Astrocyte (in vitro differentiated cells and primary cell): ENCODE measurements at regions not wholly inside any gene's neighbourhood (a gene's known extent, or its start where the extent isn't known, plus 50 kb on each side); places are given as distances from the start of the nearest gene placed in this dataset.

Source experiments
- DNase-seq: peaks from one replicate; pipeline ENCODE4 v3.0.0-alpha.2; 2010; ENCODE audit warnings: low read depth
- FAIRE-seq: peaks from 2 replicates; lab custom pipeline; 2011; peaks lifted over from hg19 to GRCh38; lab: Jason Lieb, UNC
- H2AFZ ChIP-seq: 2 replicates; pipeline ENCODE4 v1.6.0; 2012; ENCODE audit warnings: low read depth, low read length, inconsistent platforms
- H3K27ac ChIP-seq: 2 replicates; pipeline ENCODE4 v1.5.1; 2011; ENCODE audit warnings: low read depth, low read length, inconsistent platforms
- H3K27me3 ChIP-seq: 2 replicates; pipeline ENCODE4 v1.6.0; 2011; ENCODE audit warnings: low read length, inconsistent platforms; ENCODE audit not compliant: insufficient read depth
- H3K36me3 ChIP-seq: 2 replicates; pipeline ENCODE4 v1.5.1; 2011; ENCODE audit warnings: low read length, inconsistent platforms; ENCODE audit not compliant: insufficient read depth
- H3K4me1 ChIP-seq: 2 replicates; pipeline ENCODE4 v1.5.1; 2011; ENCODE audit warnings: low read length, inconsistent platforms; ENCODE audit not compliant: insufficient read depth
- H3K4me2 ChIP-seq: 2 replicates; pipeline ENCODE4 v1.6.0; 2012; ENCODE audit warnings: low read length, inconsistent platforms
- H3K4me3 ChIP-seq: 2 replicates; pipeline ENCODE4 v1.5.1; 2011; ENCODE audit warnings: low read depth, mild to moderate bottlenecking, low read length, inconsistent platforms; ENCODE audit not compliant: insufficient read depth
- H3K79me2 ChIP-seq: 2 replicates; pipeline ENCODE4 v1.6.0; 2012; ENCODE audit warnings: mild to moderate bottlenecking, low read length, inconsistent platforms; ENCODE audit not compliant: insufficient read depth
- H3K9ac ChIP-seq: 2 replicates; pipeline ENCODE4 v1.6.0; 2012; ENCODE audit warnings: mild to moderate bottlenecking, low read length, inconsistent platforms
- H3K9me3 ChIP-seq: 2 replicates; pipeline ENCODE4 v1.5.1; 2012; ENCODE audit warnings: low read depth, mild to moderate bottlenecking, low read length, inconsistent platforms; ENCODE audit not compliant: insufficient read depth
- H4K20me1 ChIP-seq: 2 replicates; pipeline ENCODE4 v1.6.0; 2012; ENCODE audit warnings: low read length, inconsistent platforms; ENCODE audit not compliant: insufficient read depth
- H3K27ac Mint-ChIP-seq: one replicate; pipeline ENCODE4 v1.8.0; 2021; ENCODE audit warnings: mild to moderate bottlenecking, mixed read lengths; ENCODE audit not compliant: unreplicated experiment
- H3K27me3 Mint-ChIP-seq: one replicate; pipeline ENCODE4 v1.8.0; 2021; ENCODE audit warnings: low read depth, mixed read lengths; ENCODE audit not compliant: unreplicated experiment
- H3K36me3 Mint-ChIP-seq: one replicate; pipeline ENCODE4 v1.8.0; 2021; ENCODE audit warnings: low read depth, mixed read lengths; ENCODE audit not compliant: unreplicated experiment
- H3K4me1 Mint-ChIP-seq: one replicate; pipeline ENCODE4 v1.8.0; 2021; ENCODE audit warnings: low read depth, mixed read lengths; ENCODE audit not compliant: unreplicated experiment
- H3K4me3 Mint-ChIP-seq: one replicate; pipeline ENCODE4 v1.8.0; 2021; ENCODE audit warnings: mild to moderate bottlenecking, moderate library complexity, mixed read lengths; ENCODE audit not compliant: unreplicated experiment
- H3K9me3 Mint-ChIP-seq: one replicate; pipeline ENCODE4 v1.8.0; 2021; ENCODE audit warnings: mild to moderate bottlenecking, mixed read lengths; ENCODE audit not compliant: unreplicated experiment
- EZH2 ChIP-seq: IDR thresholded peaks from 2 replicates; pipeline ENCODE4 v1.6.1; 2012; ENCODE audit warnings: mild to moderate bottlenecking, low read length, inconsistent platforms; ENCODE audit not compliant: insufficient read depth
- TF ChIP-seq, protein P1 (sequence below): IDR thresholded peaks from 2 replicates; pipeline ENCODE4 v1.5.1; 2011; ENCODE audit warnings: low read depth, mild to moderate bottlenecking, inconsistent platforms, low read length, moderate library complexity; ENCODE audit not compliant: insufficient read depth

DNA sequence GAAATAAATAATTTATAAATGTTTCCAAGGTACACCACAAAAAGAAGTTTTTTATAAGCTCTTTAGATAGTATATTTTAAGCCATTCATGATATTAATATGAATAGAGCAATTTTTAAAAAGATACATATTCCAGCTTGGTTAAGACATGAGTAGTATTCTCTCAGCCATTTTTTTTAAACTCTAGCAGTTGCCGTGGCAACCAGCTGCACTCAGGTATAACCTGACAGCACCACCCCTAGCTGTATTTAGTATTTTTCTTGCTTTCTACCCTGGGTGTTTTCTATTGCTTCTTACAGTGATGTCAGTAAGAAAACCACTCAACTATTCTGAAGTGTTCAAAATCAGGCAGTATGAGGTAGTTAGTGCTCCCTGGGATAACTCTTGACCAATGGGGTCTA lies 496.3 kb upstream of the CNTN3 start:
- H3K36me3 ChIP-seq = no peaks in the 10 kb centered on the region
- Mint-ChIP-seq H3K27ac (no peak overlapping the region), H3K4me1 (no peaks in the 10 kb centered on the region), H3K4me3 (no peak overlapping the region), H3K36me3 (no peaks in the 10 kb centered on the region), H3K9me3 (no peaks in the 10 kb centered on the region), H3K27me3 (no peaks in the 10 kb centered on the region)
- no peak overlapping the region for H3K9ac ChIP-seq
- no peaks in the 10 kb centered on the region for H3K9me3 ChIP-seq
- H4K20me1 ChIP-seq = no peaks in the 10 kb centered on the region
- H3K4me1 ChIP-seq = no peaks in the 10 kb centered on the region
- H2AFZ ChIP-seq = no peak overlapping the region
- no peak overlapping the region for H3K27ac ChIP-seq
- H3K27me3 ChIP-seq = no peaks in the 10 kb centered on the region
- H3K4me3 ChIP-seq = no peak overlapping the region
- DNase-seq (no peak), FAIRE-seq (no peak)
- H3K4me2 ChIP-seq = no peak overlapping the region
- TF ChIP-seq, protein P1, sequence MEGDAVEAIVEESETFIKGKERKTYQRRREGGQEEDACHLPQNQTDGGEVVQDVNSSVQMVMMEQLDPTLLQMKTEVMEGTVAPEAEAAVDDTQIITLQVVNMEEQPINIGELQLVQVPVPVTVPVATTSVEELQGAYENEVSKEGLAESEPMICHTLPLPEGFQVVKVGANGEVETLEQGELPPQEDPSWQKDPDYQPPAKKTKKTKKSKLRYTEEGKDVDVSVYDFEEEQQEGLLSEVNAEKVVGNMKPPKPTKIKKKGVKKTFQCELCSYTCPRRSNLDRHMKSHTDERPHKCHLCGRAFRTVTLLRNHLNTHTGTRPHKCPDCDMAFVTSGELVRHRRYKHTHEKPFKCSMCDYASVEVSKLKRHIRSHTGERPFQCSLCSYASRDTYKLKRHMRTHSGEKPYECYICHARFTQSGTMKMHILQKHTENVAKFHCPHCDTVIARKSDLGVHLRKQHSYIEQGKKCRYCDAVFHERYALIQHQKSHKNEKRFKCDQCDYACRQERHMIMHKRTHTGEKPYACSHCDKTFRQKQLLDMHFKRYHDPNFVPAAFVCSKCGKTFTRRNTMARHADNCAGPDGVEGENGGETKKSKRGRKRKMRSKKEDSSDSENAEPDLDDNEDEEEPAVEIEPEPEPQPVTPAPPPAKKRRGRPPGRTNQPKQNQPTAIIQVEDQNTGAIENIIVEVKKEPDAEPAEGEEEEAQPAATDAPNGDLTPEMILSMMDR = no peak
- no peak for TF ChIP-seq EZH2
- no peaks in the 10 kb centered on the region for H3K79me2 ChIP-seq

DNA sequence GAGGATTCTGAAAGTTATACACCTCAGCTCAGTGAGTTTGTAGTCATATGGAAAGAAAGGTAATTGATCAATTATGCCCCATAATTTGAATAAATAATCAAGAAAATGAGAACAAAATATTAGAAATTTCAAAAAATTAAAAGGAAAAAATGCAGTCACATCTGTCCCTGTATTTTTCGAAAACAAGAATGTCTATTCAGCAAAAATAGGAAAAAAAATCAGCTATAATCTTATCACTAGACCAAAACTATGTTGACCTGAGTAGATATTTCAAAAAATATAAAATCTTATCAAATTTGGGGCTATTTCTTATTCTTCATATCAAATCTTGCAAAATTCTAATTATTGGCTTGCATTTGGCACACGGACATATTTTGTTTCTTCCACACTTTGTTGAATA lies 501.2 kb upstream of the CNTN3 start:
- Histone ChIP-seq H3K9me3 (no peaks in the 10 kb centered on the region), H3K79me2 (no peaks in the 10 kb centered on the region), H4K20me1 (no peaks in the 10 kb centered on the region), H3K9ac (no peak overlapping the region), H3K27me3 (no peaks in the 10 kb centered on the region), H2AFZ (no peak overlapping the region), H3K4me1 (no peaks in the 10 kb centered on the region), H3K36me3 (no peaks in the 10 kb centered on the region), H3K27ac (no peak overlapping the region), H3K4me2 (no peak overlapping the region), H3K4me3 (no peak overlapping the region)
- no peak for TF ChIP-seq EZH2
- TF ChIP-seq, protein P1 = no peak
- no peaks in the 10 kb centered on the region for H3K4me1 Mint-ChIP-seq
- FAIRE-seq = no peak
- no peaks in the 10 kb centered on the region for H3K36me3 Mint-ChIP-seq
- DNase-seq = no peak
- H3K27ac Mint-ChIP-seq = no peak overlapping the region
- no peaks in the 10 kb centered on the region for H3K27me3 Mint-ChIP-seq
- H3K4me3 Mint-ChIP-seq = no peak overlapping the region
- H3K9me3 Mint-ChIP-seq = no peaks in the 10 kb centered on the region

DNA sequence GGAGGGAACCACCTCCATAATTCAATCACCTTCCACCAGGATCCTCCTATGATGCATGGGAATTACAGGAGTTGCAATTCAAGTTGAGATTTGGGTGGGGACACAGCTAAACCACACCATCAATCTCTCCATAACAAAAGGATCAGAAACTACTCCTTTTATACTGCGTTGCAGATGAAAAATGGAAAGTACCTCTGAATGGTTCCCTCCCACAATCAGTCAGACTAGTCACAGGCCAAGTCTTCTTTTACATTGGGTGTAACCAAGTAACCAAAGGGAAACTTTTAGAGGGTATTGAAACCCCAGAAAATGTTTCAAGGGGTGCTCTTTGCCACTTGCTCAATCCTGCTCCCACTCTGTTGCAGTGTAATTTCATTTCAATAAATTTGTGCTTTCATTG lies 504.3 kb upstream of the CNTN3 start:
- H3K27ac ChIP-seq = no peak overlapping the region
- H3K36me3 Mint-ChIP-seq = no peaks in the 10 kb centered on the region
- FAIRE-seq (no peak), DNase-seq (no peak)
- H3K36me3 ChIP-seq = no peaks in the 10 kb centered on the region
- H4K20me1 ChIP-seq = no peaks in the 10 kb centered on the region
- H3K9me3 Mint-ChIP-seq = no peaks in the 10 kb centered on the region
- no peak overlapping the region for H3K9ac ChIP-seq
- no peak overlapping the region for H3K4me3 Mint-ChIP-seq
- no peak overlapping the region for H3K4me3 ChIP-seq
- no peaks in the 10 kb centered on the region for H3K79me2 ChIP-seq
- no peak for TF ChIP-seq EZH2
- TF ChIP-seq, protein P1 = no peak
- H3K27me3 Mint-ChIP-seq = no peaks in the 10 kb centered on the region
- H3K4me1 ChIP-seq = no peaks in the 10 kb centered on the region
- H3K9me3 ChIP-seq = no peaks in the 10 kb centered on the region
- no peak overlapping the region for H3K4me2 ChIP-seq
- no peak overlapping the region for H2AFZ ChIP-seq
- no peaks in the 10 kb centered on the region for H3K27me3 ChIP-seq
- no peak overlapping the region for H3K27ac Mint-ChIP-seq
- no peaks in the 10 kb centered on the region for H3K4me1 Mint-ChIP-seq
